Liver (tissue), 8 donors: ENCODE measurements at regions not wholly inside any gene's neighbourhood (a gene's known extent, or its start where the extent isn't known, plus 50 kb on each side); places are given as distances from the start of the nearest gene placed in this dataset.

ENCODE experiments used
- DNase-seq: peaks from one replicate; pipeline ENCODE4 v3.0.0-alpha.2; 2017; ENCODE audit warnings: low spot score
- H3K27ac ChIP-seq, 2 donors: one replicate each; pipeline ENCODE4 v1.7.0; 2013; ENCODE audit warnings: inconsistent platforms in 2 of 2, low read length in 2 of 2, control low read depth in 1 of 2, low read depth in 1 of 2, mild to moderate bottlenecking in 1 of 2
- H3K27me3 ChIP-seq, 4 donors: one replicate each; pipeline versions ENCODE4 v1.6.1 to v1.7.0; 2013; ENCODE audit warnings: low read length in 3 of 4, inconsistent platforms in 1 of 4, mild to moderate bottlenecking in 1 of 4, moderate library complexity in 1 of 4; ENCODE audit not compliant: control insufficient read depth in 4 of 4, insufficient read depth in 4 of 4
- H3K36me3 ChIP-seq, 4 donors: one replicate each; pipeline versions ENCODE4 v1.6.1 to v1.7.0; 2013; ENCODE audit warnings: low read length in 3 of 4, mild to moderate bottlenecking in 3 of 4, low read depth in 1 of 4, moderate library complexity in 1 of 4; ENCODE audit not compliant: control insufficient read depth in 4 of 4, insufficient read depth in 3 of 4
- H3K4me1 ChIP-seq, 4 donors: one replicate each; pipeline versions ENCODE4 v1.6.1 to v1.7.0; 2013; ENCODE audit warnings: low read length in 3 of 4, mild to moderate bottlenecking in 3 of 4, moderate library complexity in 1 of 4; ENCODE audit not compliant: control insufficient read depth in 4 of 4, insufficient read depth in 4 of 4
- H3K4me3 ChIP-seq, 3 donors: one replicate each; pipeline versions ENCODE4 v1.6.1 to v1.7.0; 2013; ENCODE audit warnings: low read length in 3 of 3, control low read depth in 1 of 3, low read depth in 1 of 3, mild to moderate bottlenecking in 1 of 3
- H3K9ac ChIP-seq, 2 donors: one replicate each; pipeline ENCODE4 v1.7.0; 2013; ENCODE audit warnings: low read length in 2 of 2, mild to moderate bottlenecking in 2 of 2, moderate library complexity in 2 of 2, control low read depth in 1 of 2, low read depth in 1 of 2
- H3K9me3 ChIP-seq, 4 donors: one replicate each; pipeline versions ENCODE4 v1.6.1 to v1.7.0; 2013; ENCODE audit warnings: low read length in 3 of 4; ENCODE audit not compliant: control insufficient read depth in 4 of 4
- CTCF ChIP-seq: fragments of 150-350 bp; IDR thresholded peaks from 2 replicates; pipeline ENCODE4 v1.5.1; 2017; ENCODE audit warnings: improper control_type of control experiment, low read depth, low read length; ENCODE audit not compliant: missing input control
- EGR1 ChIP-seq, 2 donors: IDR thresholded peaks; 2 replicates each; pipeline ENCODE4 v1.6.1; 2016 to 2018; ENCODE audit warnings: antibody characterized with exemption in 2 of 2, low read depth in 2 of 2
- FOXA1 ChIP-seq: IDR thresholded peaks from 2 replicates; pipeline ENCODE4 v1.6.1; 2016; ENCODE audit warnings: antibody characterized with exemption
- FOXA2 ChIP-seq: IDR thresholded peaks from 2 replicates; pipeline ENCODE4 v1.6.1; 2016; ENCODE audit warnings: antibody characterized with exemption
- GABPA ChIP-seq, 2 donors: IDR thresholded peaks in 1 of 2; conservative IDR thresholded peaks in 1 of 2; 2 replicates each; pipeline ENCODE4 v1.6.1; 2016; ENCODE audit warnings: antibody characterized with exemption in 2 of 2, mild to moderate bottlenecking in 1 of 2, moderate library complexity in 1 of 2
- HNF4A ChIP-seq, 2 donors: conservative IDR thresholded peaks; 2 replicates each; pipeline ENCODE4 v1.6.1; 2016; ENCODE audit warnings: antibody characterized with exemption in 2 of 2, mild to moderate bottlenecking in 2 of 2
- JUND ChIP-seq, 2 donors: IDR thresholded peaks; 2 replicates each; pipeline ENCODE4 v1.6.1; 2016; ENCODE audit warnings: antibody characterized with exemption in 2 of 2
- MAX ChIP-seq: IDR thresholded peaks from 2 replicates; pipeline ENCODE4 v1.6.1; 2016; ENCODE audit warnings: antibody characterized with exemption
- NR2F2 ChIP-seq: IDR thresholded peaks from 2 replicates; pipeline ENCODE4 v1.6.1; 2016; ENCODE audit warnings: antibody characterized with exemption
- RXRA ChIP-seq, 2 donors: IDR thresholded peaks; 2 replicates each; pipeline ENCODE4 v1.6.1; 2017 to 2018; ENCODE audit warnings: antibody characterized with exemption in 2 of 2, mild to moderate bottlenecking in 1 of 2
- SP1 ChIP-seq: IDR thresholded peaks from 2 replicates; pipeline ENCODE4 v1.6.1; 2018; ENCODE audit warnings: antibody characterized with exemption, mild to moderate bottlenecking
- TAF1 ChIP-seq: conservative IDR thresholded peaks from 2 replicates; pipeline ENCODE4 v1.6.1; 2016; ENCODE audit warnings: antibody characterized with exemption, mild to moderate bottlenecking
- YY1 ChIP-seq: IDR thresholded peaks from 2 replicates; pipeline ENCODE4 v1.6.1; 2016; ENCODE audit warnings: antibody characterized with exemption, mild to moderate bottlenecking
- WGBS: extraction: QIAGEN DNeasy Blood & Tissue Kit; methylation state at CpG from one replicate; pipeline ENCODE4 v1.1.7; 2013; 5-methylcytosine and 5-hydroxymethylcytosine counted together
- TF ChIP-seq, protein P1 (sequence below): IDR thresholded peaks from 2 replicates; pipeline ENCODE4 v1.6.1; 2016; ENCODE audit warnings: antibody characterized with exemption
- TF ChIP-seq, protein P2 (sequence below): IDR thresholded peaks from 2 replicates; pipeline ENCODE4 v1.6.1; 2016; ENCODE audit warnings: antibody characterized with exemption
- TF ChIP-seq, protein P3 (sequence below): IDR thresholded peaks from 2 replicates; pipeline ENCODE4 v1.6.1; 2016; ENCODE audit warnings: antibody characterized with exemption, mild to moderate bottlenecking
- donor health status: healthy.
- donor health status: healthy.
- donor health status: healthy.
- donor health status: healthy.
- donor health status: healthy.

- TF ChIP-seq MAX, result no peak
- no peak for TF ChIP-seq HNF4A (conservative IDR thresholded peaks at IDR 0.05)
- TF ChIP-seq FOXA1, result no peak
- TF ChIP-seq, protein P1, sequence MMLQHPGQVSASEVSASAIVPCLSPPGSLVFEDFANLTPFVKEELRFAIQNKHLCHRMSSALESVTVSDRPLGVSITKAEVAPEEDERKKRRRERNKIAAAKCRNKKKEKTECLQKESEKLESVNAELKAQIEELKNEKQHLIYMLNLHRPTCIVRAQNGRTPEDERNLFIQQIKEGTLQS, result no peak
- no peak for TF ChIP-seq SP1
- TF ChIP-seq, protein P2, sequence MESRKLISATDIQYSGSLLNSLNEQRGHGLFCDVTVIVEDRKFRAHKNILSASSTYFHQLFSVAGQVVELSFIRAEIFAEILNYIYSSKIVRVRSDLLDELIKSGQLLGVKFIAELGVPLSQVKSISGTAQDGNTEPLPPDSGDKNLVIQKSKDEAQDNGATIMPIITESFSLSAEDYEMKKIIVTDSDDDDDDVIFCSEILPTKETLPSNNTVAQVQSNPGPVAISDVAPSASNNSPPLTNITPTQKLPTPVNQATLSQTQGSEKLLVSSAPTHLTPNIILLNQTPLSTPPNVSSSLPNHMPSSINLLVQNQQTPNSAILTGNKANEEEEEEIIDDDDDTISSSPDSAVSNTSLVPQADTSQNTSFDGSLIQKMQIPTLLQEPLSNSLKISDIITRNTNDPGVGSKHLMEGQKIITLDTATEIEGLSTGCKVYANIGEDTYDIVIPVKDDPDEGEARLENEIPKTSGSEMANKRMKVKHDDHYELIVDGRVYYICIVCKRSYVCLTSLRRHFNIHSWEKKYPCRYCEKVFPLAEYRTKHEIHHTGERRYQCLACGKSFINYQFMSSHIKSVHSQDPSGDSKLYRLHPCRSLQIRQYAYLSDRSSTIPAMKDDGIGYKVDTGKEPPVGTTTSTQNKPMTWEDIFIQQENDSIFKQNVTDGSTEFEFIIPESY, result no peak
- no peak for TF ChIP-seq TAF1
- no peak for TF ChIP-seq RXRA (IDR thresholded peaks at IDR 0.05)
- no peak for TF ChIP-seq EGR1 (IDR thresholded peaks at IDR 0.05; ENCODE audit: low read depth in 2 of 2)
- TF ChIP-seq YY1, result no peak
- no peak for TF ChIP-seq NR2F2
- TF ChIP-seq, protein P3, sequence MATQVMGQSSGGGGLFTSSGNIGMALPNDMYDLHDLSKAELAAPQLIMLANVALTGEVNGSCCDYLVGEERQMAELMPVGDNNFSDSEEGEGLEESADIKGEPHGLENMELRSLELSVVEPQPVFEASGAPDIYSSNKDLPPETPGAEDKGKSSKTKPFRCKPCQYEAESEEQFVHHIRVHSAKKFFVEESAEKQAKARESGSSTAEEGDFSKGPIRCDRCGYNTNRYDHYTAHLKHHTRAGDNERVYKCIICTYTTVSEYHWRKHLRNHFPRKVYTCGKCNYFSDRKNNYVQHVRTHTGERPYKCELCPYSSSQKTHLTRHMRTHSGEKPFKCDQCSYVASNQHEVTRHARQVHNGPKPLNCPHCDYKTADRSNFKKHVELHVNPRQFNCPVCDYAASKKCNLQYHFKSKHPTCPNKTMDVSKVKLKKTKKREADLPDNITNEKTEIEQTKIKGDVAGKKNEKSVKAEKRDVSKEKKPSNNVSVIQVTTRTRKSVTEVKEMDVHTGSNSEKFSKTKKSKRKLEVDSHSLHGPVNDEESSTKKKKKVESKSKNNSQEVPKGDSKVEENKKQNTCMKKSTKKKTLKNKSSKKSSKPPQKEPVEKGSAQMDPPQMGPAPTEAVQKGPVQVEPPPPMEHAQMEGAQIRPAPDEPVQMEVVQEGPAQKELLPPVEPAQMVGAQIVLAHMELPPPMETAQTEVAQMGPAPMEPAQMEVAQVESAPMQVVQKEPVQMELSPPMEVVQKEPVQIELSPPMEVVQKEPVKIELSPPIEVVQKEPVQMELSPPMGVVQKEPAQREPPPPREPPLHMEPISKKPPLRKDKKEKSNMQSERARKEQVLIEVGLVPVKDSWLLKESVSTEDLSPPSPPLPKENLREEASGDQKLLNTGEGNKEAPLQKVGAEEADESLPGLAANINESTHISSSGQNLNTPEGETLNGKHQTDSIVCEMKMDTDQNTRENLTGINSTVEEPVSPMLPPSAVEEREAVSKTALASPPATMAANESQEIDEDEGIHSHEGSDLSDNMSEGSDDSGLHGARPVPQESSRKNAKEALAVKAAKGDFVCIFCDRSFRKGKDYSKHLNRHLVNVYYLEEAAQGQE, result no peak
- TF ChIP-seq JUND (IDR thresholded peaks at IDR 0.05), result no peak
- TF ChIP-seq CTCF, result no peak
- no peak for TF ChIP-seq GABPA (IDR thresholded peaks at IDR 0.05 in 1 of 2, conservative IDR thresholded peaks at IDR 0.05 in 1 of 2)
- WGBS, result 96% methylated on average over 2 of the region's 2 CpGs
- H3K4me1 ChIP-seq, result no peaks in the 10 kb centered on the region
These were observed 73.1 kb upstream of the STK17B start for GRCh38 chr2:196244516-196244915.

DNA sequence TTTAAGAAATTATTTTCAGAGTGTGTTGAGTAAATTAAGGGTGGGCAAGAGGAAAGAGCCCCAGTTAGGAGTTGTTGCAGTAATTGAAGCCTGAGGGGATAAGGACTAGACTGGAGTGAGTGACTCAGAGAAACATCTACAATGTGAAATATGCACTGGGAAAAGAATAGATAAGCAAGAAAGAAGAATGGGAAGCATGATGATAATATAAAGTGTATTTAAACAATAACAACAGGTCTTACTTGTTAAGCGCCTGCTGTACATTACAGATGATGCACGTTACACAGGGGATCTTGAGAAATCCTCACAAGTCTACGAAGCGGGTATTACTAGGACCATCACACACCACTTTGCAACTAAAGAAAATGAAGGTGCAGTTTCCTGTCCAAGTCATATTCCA is 73.6 kb upstream of the STK17B start:
- no peaks in the 10 kb centered on the region for H3K36me3 ChIP-seq
- no peak overlapping the region for H3K4me3 ChIP-seq
- H3K9me3 ChIP-seq, result no peaks in the 10 kb centered on the region
- TF ChIP-seq FOXA2, result no peak
- H3K27me3 ChIP-seq, result no peaks in the 10 kb centered on the region
- WGBS, result 96% methylated on average over 4 of the region's 4 CpGs
- no peak overlapping the region for H3K27ac ChIP-seq
- no peaks in the 10 kb centered on the region for H3K4me1 ChIP-seq
- DNase-seq, result no peak
- no peak overlapping the region for H3K9ac ChIP-seq

More at GRCh38 chr2:196244516-196244915, 73.1 kb upstream of the STK17B start:
- Histone ChIP-seq H3K9ac (no peak overlapping the region), H3K27ac (no peak overlapping the region), H3K27me3 (no peaks in the 10 kb centered on the region), H3K9me3 (no peaks in the 10 kb centered on the region), H3K4me3 (no peak overlapping the region), H3K36me3 (no peaks in the 10 kb centered on the region)
- DNase-seq, result no peak
